GF-D8 (cell line): ENCODE measurements at regions not wholly inside any gene's neighbourhood (a gene's known extent, or its start where the extent isn't known, plus 50 kb on each side); places are given as distances from the start of the nearest gene placed in this dataset.

ENCODE experiments used
- DNase-seq: peaks from one replicate; lab custom pipeline; 2025; lab: John Stamatoyannopoulos, UW

DNA sequence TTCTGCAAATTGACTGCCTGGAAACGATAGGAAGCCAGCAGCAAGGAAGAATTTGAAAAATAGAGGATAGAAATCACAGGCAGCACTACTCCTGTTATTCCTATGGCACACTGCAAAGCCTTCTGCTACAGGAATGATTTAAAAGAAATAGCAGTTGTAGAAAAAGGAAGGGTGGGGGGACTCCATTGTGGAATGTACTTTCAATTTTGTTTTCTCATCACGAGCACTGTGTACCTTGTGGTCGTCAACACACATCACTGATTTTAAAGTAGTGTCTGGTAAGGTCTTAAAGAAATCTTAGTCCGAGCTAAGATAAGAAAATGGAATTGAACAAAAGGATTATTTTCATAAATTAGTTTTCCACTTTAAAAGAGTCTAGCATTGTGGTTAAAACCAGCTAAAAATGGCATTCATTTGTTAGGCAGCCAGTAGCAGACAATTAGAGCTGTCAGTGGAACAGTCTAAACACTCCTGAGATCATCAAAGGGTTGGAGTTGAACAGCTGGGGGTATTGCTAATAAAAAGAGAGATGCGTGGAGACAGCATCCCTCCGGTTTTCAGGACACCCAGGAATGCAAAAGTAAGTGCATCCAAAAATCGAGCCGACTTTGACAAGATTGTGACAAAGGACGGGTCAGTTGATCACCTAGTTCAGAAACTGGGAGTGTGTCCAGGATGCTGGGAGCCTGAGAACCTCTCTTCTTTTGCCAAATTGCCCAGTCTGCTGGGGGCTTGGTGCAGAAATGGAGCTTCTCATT lies 97.8 kb upstream of the WWC1 start:
- no peak for DNase-seq

GRCh38 chr5:168195110-168195509 lies 96.3 kb upstream of the WWC1 start:
- DNase-seq, result no peak

DNA sequence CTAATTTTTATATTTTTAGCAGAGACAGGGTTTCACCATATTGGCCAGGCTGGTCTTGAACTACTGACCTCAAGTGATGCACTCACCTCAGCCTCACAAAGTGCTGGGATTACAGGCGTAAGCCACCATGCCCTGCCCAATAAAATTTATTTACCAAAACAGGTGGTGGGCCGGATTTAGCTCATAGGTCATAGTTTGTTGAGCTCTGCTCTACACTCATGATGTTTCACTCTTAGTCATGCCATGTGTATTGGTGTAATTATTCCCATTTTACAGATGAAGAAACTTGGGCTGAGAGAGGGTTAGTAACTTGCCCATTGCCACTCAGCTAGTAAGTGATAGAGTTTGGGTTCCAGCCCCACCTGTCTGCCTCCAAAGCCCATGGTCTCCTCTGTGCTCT lies 93.1 kb upstream of the WWC1 start:
- DNase-seq, result no peak

- no peak for DNase-seq
Measured at GRCh38 chr5:168202996-168203395, 88.4 kb upstream of the WWC1 start.

DNA sequence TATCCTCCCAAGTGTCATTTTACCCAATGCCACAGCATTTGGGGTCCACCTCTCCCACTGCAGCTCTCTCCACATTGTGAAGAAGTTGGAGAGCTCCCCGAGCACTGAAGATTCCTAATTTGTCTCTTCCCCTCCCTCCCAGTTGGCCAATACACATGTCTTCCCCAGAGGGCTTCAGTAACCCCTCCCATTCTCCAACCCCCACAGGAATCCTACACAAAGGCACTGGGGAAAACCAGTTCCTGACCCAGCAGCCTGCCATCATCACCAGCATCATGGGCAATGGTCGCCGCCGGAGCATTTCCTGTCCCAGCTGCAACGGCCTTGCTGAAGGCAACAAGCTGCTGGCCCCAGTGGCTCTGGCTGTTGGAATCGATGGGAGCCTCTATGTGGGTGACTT lies 87.3 kb upstream of the WWC1 start:
- no peak for DNase-seq

GRCh38 chr5:168207450-168208029 lies 83.9 kb upstream of the WWC1 start:
- no peak for DNase-seq

GRCh38 chr5:168209244-168209995 lies 82.0 kb upstream of the WWC1 start:
- no peak for DNase-seq

GRCh38 chr5:168209997-168210396 lies 81.4 kb upstream of the WWC1 start:
- DNase-seq, result no peak

DNA sequence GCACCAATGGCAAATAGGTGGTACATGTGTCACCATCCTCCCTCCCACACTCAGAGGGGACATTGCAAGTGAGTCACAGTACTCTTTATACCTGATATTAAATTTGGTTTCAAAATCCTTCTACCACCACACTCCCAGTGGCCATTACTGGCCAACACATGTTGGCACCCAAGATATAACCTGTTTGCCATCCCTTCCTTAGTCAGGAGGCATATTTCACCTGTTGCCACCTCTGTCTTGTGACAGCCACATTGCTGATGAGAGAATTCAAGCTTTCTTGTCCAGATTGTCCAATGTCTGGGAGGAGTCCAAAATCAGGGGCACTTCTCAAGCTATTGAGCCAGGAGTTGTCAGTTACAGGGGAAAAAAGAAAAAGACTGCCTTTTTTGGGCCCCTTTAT lies 80.2 kb upstream of the WWC1 start:
- no peak for DNase-seq

DNA sequence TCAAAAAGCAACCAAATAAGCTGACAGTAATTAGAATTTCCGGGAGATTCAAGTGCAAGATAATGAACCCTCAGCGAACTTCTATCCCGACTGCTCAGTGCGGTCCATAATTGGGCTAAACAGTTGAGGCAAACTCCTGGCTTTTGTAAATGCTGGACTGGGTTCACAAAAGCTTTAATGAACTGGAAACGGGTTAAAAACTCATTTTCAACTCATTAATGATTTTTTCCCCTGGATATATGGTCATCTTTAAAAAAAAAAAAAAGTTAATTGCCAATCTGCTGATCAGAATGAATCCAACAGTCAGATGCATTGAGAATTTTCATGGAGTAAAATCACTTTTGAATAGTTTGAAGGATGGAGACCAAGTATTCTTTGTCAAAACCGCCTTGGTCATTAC lies 79.5 kb upstream of the WWC1 start:
- no peak for DNase-seq

- DNase-seq, result no peak
Measured at GRCh38 chr5:168214071-168214470, 77.4 kb upstream of the WWC1 start.

DNA sequence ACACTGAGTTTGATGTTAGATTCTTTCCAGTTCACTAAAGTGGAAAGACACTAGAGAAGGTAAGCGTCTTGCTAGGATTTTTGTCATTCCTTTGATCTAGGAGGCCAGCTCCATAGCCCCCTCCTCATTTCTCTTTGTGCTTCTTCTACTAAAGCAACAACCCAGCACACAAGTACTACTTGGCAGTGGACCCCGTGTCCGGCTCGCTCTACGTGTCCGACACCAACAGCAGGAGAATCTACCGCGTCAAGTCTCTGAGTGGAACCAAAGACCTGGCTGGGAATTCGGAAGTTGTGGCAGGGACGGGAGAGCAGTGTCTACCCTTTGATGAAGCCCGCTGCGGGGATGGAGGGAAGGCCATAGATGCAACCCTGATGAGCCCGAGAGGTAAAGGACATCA lies 76.6 kb upstream of the WWC1 start:
- no peak for DNase-seq

DNA sequence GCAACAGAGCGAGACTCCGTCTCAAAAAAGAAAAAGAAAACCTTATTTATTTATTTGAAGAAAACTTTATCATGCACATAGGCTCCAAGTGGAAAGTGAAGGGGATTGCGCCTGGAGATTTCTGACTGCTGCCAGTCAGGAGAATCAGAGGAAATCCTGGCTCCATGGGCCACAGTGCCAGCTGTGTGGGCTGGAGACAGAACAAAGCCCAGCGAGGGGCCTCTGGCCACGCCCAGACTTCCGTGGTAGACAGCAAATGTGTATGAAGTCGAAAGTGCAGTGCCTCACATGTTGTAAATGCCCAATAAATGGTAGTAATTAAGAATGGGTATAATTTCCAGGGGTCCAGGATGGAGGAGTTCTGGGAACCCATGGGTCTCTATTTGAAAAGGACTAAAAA lies 75.8 kb upstream of the WWC1 start:
- no peak for DNase-seq

DNA sequence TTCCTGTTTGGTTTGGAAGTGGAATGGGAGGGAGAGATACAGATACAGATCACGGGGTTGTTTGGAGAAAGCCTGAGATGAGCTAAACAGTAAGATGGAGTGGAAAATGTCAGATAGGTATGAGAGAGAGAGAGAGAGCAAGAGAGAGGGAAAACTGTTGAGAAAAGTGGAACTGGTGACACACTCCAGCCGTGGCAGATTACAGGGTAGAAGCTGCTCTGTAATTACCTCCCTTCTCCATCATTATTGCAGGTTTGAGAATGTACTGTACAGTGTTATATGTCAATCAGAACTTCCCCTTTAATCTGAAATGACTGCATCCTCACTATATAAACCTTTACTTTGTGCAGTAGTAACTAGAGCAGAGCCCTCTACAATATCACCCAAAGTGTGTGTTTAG lies 74.5 kb upstream of the WWC1 start:
- no peak for DNase-seq

DNA sequence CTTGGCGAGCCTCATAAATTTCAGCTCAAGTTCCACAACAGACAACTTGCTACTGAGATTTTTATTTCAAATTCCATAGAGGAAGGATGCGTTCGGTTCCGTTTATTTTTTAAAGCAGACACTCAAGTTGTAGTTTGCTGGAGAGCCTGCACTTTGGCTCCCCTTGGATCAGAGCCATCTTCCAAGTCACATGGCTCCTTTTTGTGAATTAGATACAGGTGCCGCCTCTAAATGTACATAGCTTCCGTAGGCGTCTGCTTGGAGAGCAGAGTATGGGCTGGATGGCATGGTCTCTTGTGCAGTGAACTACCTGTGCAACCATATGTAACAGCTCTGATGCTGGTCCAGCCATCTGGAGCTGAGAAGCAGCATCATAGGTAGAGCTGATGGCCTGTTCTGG lies 73.9 kb upstream of the WWC1 start:
- DNase-seq, result no peak

- no peak for DNase-seq
Measured at GRCh38 chr5:168218746-168219145, 72.7 kb upstream of the WWC1 start.

DNA sequence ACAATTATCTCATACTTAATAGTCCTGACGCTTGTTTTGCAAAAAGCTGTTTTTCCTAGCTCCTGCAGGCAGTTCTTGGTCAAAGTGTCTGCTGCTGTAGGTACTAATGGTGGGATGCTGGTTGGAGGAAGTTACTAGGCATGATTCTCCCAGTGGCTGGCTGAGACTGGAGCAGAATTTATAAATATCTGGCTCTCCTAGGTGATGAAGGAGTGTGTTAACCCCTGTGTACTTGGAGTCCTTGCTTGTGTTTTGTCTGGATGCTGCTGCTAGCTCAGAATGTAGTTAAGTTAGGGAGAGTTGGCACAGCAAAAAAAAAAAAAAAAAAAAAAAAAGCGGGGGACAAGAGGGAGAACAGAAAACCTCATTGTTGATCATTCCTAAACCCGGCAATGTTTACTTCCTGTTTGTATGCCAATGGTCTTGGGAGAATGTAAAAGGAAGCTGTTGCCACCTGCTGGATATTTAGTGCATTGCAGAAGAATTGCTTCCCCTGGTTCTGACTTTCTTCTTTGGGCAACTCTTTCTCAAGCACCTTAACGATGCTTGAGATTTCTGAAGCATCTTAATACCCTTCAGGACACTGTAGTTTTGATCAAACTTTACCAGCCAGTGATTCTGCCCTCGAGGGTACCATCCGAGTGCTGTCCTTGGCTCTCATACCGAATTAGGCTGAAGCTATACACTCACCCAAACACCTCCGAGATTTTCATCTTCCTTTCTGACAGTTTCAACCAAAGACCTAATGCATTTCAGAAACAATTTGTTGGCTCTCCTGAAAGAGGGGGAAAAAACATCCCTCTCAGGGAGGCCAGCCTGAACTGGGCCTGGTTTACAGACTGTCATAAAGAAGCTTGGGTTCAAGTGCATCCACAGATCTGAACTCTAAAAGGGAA lies 71.7 kb upstream of the WWC1 start:
- DNase-seq, result peak; percentile 6

- DNase-seq, result no peak
Measured at GRCh38 chr5:168224085-168224484, 67.4 kb upstream of the WWC1 start.

DNA sequence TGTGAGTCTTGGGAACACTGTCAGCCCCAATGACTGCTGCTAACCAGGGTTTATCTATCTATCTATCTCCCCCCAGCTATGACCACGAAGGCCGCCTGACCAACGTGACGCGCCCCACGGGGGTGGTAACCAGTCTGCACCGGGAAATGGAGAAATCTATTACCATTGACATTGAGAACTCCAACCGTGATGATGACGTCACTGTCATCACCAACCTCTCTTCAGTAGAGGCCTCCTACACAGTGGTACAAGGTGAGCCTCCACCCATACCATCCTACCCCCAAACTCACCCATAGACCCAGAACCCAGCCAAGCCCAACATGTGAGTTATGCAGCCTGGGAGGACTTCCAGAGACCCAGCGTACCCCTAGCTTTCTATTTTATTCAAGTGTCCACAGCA lies 65.4 kb upstream of the WWC1 start:
- DNase-seq, result no peak

- no peak for DNase-seq
Measured at GRCh38 chr5:168227001-168227400, 64.4 kb upstream of the WWC1 start.

DNA sequence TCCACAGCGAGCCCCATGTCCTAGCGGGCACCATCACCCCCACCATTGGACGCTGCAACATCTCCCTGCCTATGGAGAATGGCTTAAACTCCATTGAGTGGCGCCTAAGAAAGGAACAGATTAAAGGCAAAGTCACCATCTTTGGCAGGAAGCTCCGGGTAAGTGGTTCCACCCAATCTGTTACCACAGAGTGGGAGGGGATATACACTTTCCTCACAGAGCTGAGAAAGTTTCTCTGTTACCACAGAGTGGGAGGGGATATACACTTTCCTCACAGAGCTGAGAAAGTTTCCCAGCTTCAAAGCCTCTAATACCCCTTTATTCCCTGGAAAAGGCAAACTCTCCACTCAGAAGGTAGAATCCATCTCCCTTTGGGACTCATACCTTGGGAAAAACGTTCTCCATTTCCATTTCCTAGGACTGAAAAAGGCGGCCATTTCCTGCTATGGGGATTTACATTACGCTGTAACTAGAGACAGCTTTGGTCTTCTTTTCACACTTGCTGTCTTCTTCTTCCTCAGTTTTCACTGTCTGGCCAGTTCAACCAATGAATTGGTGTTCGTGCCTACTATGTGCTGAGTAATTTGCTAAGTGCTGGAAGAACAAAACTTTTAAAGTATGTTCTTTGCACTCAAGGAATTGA lies 63.4 kb upstream of the WWC1 start:
- no peak for DNase-seq

DNA sequence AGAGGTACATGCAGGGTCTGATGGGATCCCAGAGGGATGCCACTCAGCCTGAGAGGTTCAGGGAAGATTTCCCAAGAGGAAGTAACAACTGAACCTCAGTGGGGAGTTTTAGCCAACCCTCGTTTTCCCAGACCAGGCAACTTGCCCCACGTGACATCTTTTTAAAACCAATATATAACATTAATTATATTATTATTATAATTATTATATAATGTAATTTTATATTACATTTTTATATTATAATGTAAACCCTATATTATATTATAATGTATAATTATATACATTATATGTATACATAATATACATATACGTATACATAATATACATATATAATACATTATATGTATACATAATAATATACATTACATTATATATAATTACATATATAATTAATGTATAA lies 62.8 kb upstream of the WWC1 start:
- DNase-seq, result no peak
